Calu3 (cell line): ENCODE measurements at regions not wholly inside any gene's neighbourhood (a gene's known extent, or its start where the extent isn't known, plus 50 kb on each side); places are given as distances from the start of the nearest gene placed in this dataset.
A peak's percentile ranks its signal among the peaks of the same experiment; 100 is the strongest.
"Not testable (repeated sequence)": the region's sequence is repeated elsewhere in the genome, so short reads cannot be mapped to it uniquely, and the experiment has no call there.

Experiments
- BruUV-seq: library from RNA; stranded (reverse); fragments of 400-500 nt; replicated peaks from 2 replicates; lab custom pipeline; 2021; lab: Mats Ljungman, UMichigan
- CTCF ChIA-PET: fragments of 300-600 bp; sonication (Branson Sonifier 250); formaldehyde crosslinking; loops from one replicate; lab custom pipeline; 2022; ENCODE audit warnings: antibody characterized with exemption; lab: Charles Lee
- DNase-seq: peaks from one replicate; pipeline ENCODE4 v3.0.0; 2022
- H3K27ac Mint-ChIP-seq: one replicate; pipeline ENCODE4 v1.8.0; 2022; ENCODE audit warnings: mixed read lengths; ENCODE audit not compliant: unreplicated experiment
- H3K27me3 Mint-ChIP-seq: one replicate; pipeline ENCODE4 v1.8.0; 2022; ENCODE audit warnings: mixed read lengths; ENCODE audit not compliant: unreplicated experiment
- H3K36me3 Mint-ChIP-seq: one replicate; pipeline ENCODE4 v1.8.0; 2022; ENCODE audit warnings: mild to moderate bottlenecking, moderate library complexity, mixed read lengths; ENCODE audit not compliant: insufficient read depth, unreplicated experiment
- H3K4me1 Mint-ChIP-seq: one replicate; pipeline ENCODE4 v1.8.0; 2022; ENCODE audit warnings: mild to moderate bottlenecking, low read depth, mixed read lengths; ENCODE audit not compliant: unreplicated experiment
- H3K4me3 Mint-ChIP-seq: one replicate; pipeline ENCODE4 v1.8.0; 2022; ENCODE audit warnings: mild to moderate bottlenecking, low read depth, moderate library complexity, mixed read lengths; ENCODE audit not compliant: unreplicated experiment
- H3K9me3 Mint-ChIP-seq: one replicate; pipeline ENCODE4 v1.8.0; 2022; ENCODE audit warnings: low read depth, mixed read lengths; ENCODE audit not compliant: unreplicated experiment
- CTCF ChIP-seq: fragments of 200-600 bp; IDR thresholded peaks from one replicate; pipeline ENCODE4 v1.8.0; 2022; ENCODE audit warnings: antibody characterized with exemption; ENCODE audit not compliant: unreplicated experiment
- intact Hi-C: fragments of 100-400 bp; cut with micrococcal nuclease; formaldehyde crosslinking; loops from one replicate; pipeline ENCODE4 v1.10.0; 2022; ENCODE audit not compliant: unreplicated experiment

- BruUV-seq = no TSS peak
- Mint-ChIP-seq H3K4me3 (no peak overlapping the region), H3K27ac (no peak overlapping the region), H3K36me3 (no peaks in the 10 kb centered on the region), H3K9me3 (no peaks in the 10 kb centered on the region), H3K27me3 (no peaks in the 10 kb centered on the region), H3K4me1 (peaks cover 12% of the 10 kb centered on the region)
- DNase-seq = peak; percentile 6
- CTCF ChIA-PET = interaction anchor here (0.9 kb wide), 1 partner anchor 14 kb away, joined by 3 read pairs; no protein-coding TSS in a partner anchor
- no peak for TF ChIP-seq CTCF
- intact Hi-C loops = no loop called here
Measured at GRCh38 chr1:192516776-192517297, 58.7 kb upstream of the RGS1 start.

GRCh38 chr1:192517716-192518355, 57.7 kb upstream of the RGS1 start:
- H3K36me3 Mint-ChIP-seq, DNase-seq, CTCF ChIA-PET, H3K27ac Mint-ChIP-seq, H3K4me3 Mint-ChIP-seq, BruUV-seq, H3K4me1 Mint-ChIP-seq, H3K27me3 Mint-ChIP-seq, H3K9me3 Mint-ChIP-seq: not testable (repeated sequence)
- intact Hi-C loops = loop anchor here (1.0 kb wide), 1 partner anchor 28 kb away; no protein-coding TSS in a partner anchor

- DNase-seq = no peak
- Mint-ChIP-seq H3K4me3 (no peak overlapping the region), H3K36me3 (no peaks in the 10 kb centered on the region), H3K27me3 (no peaks in the 10 kb centered on the region), H3K4me1 (no peaks in the 10 kb centered on the region), H3K9me3 (no peaks in the 10 kb centered on the region), H3K27ac (no peak overlapping the region)
- intact Hi-C loops = loop anchor here (1.0 kb wide), 1 partner anchor 28 kb away; no protein-coding TSS in a partner anchor
- BruUV-seq = no TSS peak
- CTCF ChIA-PET = no interaction called here
- TF ChIP-seq CTCF = no peak
Measured at GRCh38 chr1:192518700-192519099, 56.9 kb upstream of the RGS1 start.

- Mint-ChIP-seq H3K4me3 (no peak overlapping the region), H3K4me1 (no peaks in the 10 kb centered on the region), H3K27me3 (no peaks in the 10 kb centered on the region), H3K27ac (no peak overlapping the region), H3K9me3 (no peaks in the 10 kb centered on the region), H3K36me3 (no peaks in the 10 kb centered on the region)
- no peak for DNase-seq
- TF ChIP-seq CTCF = no peak
- BruUV-seq = no TSS peak
- intact Hi-C loops = no loop called here
- CTCF ChIA-PET = no interaction called here
Measured at GRCh38 chr1:192521734-192522133, 53.8 kb upstream of the RGS1 start.

- no peak overlapping the region for H3K27ac Mint-ChIP-seq
Measured at GRCh38 chr1:192522673-192523072, 52.9 kb upstream of the RGS1 start.

More at GRCh38 chr1:192522673-192523072, 52.9 kb upstream of the RGS1 start:
- no peak for DNase-seq
- Mint-ChIP-seq H3K4me3 (no peak overlapping the region), H3K27me3 (no peaks in the 10 kb centered on the region), H3K9me3 (no peaks in the 10 kb centered on the region), H3K36me3 (no peaks in the 10 kb centered on the region), H3K4me1 (no peaks in the 10 kb centered on the region)
- intact Hi-C loops = no loop called here
- BruUV-seq = no TSS peak
- CTCF ChIA-PET = no interaction called here
- no peak for TF ChIP-seq CTCF
